ENCODE measurements at regions not wholly inside any gene's neighbourhood (a gene's known extent, or its start where the extent isn't known, plus 50 kb on each side); places are given as distances from the start of the nearest gene placed in this dataset.

GRCh38 chr5:73337586-73338255 lies 110.9 kb downstream of the FOXD1 start:
- Mint-ChIP-seq H3K27ac (no peak overlapping the region), H3K4me1 (peaks cover 0 to 14% of the 10 kb centered on the region in 2 experiments; a peak in 3 of 4 replicates), H3K27me3 (ENCODE audit: low read depth) (peaks cover 4% of the 10 kb centered on the region), H3K4me3 (no peak overlapping the region), H3K9me3 (no peaks in the 10 kb centered on the region), H3K36me3 (ENCODE audit: insufficient read depth in 1 of 3, low read depth in 3 of 3) (no peaks in the 10 kb centered on the region)
- no CpG with 5 or more reads among the region's 9 CpGs for WGBS (ENCODE audit: extremely low coverage, insufficient read length, low lambda C conversion rate)
- no peak overlapping the region for H3K23ac ChIP-seq (ENCODE audit: insufficient read length, low read depth, low read length)
- H3K14ac ChIP-seq (ENCODE audit: insufficient read depth, low read length) = no peak overlapping the region
- H2BK12ac ChIP-seq (ENCODE audit: insufficient read length, low read depth, low read length) = no peak overlapping the region
- H4K8ac ChIP-seq (replicated peaks; ENCODE audit: insufficient read length, low read depth, low read length) = no peak overlapping the region
- no peak overlapping the region for H2AK5ac ChIP-seq (ENCODE audit: insufficient read length, low read length)
- no peak overlapping the region for H2BK15ac ChIP-seq (ENCODE audit: low read depth, low read length)
- H2BK20ac ChIP-seq (ENCODE audit: low read depth, low read length, poor library complexity, severe bottlenecking) = no peak overlapping the region
- H3K23me2 ChIP-seq (ENCODE audit: insufficient read length, low read depth, low read length, poor library complexity, severe bottlenecking) = no peaks in the 10 kb centered on the region
- no peak overlapping the region for H2AFZ ChIP-seq (ENCODE audit: low read length)
- H3K79me1 ChIP-seq (ENCODE audit: insufficient read depth, low read depth, low read length, poor library complexity, severe bottlenecking) = no peaks in the 10 kb centered on the region
- no peaks in the 10 kb centered on the region for H3K79me2 ChIP-seq (ENCODE audit: insufficient read depth, low read length)
- no peak overlapping the region for H3K4ac ChIP-seq (ENCODE audit: low read depth, low read length)
- DNase-seq = no peak
- H2BK120ac ChIP-seq (ENCODE audit: low read depth, low read length, poor library complexity, severe bottlenecking) = no peak overlapping the region
- no peaks in the 10 kb centered on the region for H4K20me1 ChIP-seq (ENCODE audit: control insufficient read depth, insufficient read depth, insufficient read length)
- H3K4me2 ChIP-seq (ENCODE audit: insufficient read depth, insufficient read length, low read length) = no peak overlapping the region
- H3K4me1 ChIP-seq (ENCODE audit: insufficient read depth, low read length) = no peaks in the 10 kb centered on the region
- no peak overlapping the region for H4K5ac ChIP-seq (ENCODE audit: insufficient read length, low read depth, low read length)
- no peak overlapping the region for H2BK5ac ChIP-seq (ENCODE audit: insufficient read length, low read length)
- no peaks in the 10 kb centered on the region for H3K27me3 ChIP-seq (ENCODE audit: insufficient read depth, low read length)
- H3K27ac ChIP-seq (ENCODE audit: insufficient read length, low read depth, low read length) = no peak overlapping the region
- no peak for TF ChIP-seq CTCF (conservative IDR thresholded peaks at IDR 0.05)
- no peaks in the 10 kb centered on the region for H3K9me3 ChIP-seq (ENCODE audit: control insufficient read depth, low read depth, low read length)
- H3K9ac ChIP-seq (ENCODE audit: extremely low read depth, insufficient read length, low read length) = no peak overlapping the region
- H3K56ac ChIP-seq (ENCODE audit: insufficient read length, low read depth, low read length) = no peak overlapping the region
- H3K18ac ChIP-seq (ENCODE audit: insufficient read length, low read depth, low read length) = no peak overlapping the region
- H4K91ac ChIP-seq (ENCODE audit: insufficient read length, low read depth, low read length) = no peak overlapping the region
- no peak overlapping the region for H3T11ph ChIP-seq (ENCODE audit: low read length)

Data from H9 (cell line).